COLO668 (cell line): ENCODE measurements at regions not wholly inside any gene's neighbourhood (a gene's known extent, or its start where the extent isn't known, plus 50 kb on each side); places are given as distances from the start of the nearest gene placed in this dataset.
A peak's percentile ranks its signal among the peaks of the same experiment; 100 is the strongest.
"Not testable (repeated sequence)": the region's sequence is repeated elsewhere in the genome, so short reads cannot be mapped to it uniquely, and the experiment has no call there.

Experiments
- DNase-seq: peaks from one replicate; lab custom pipeline; 2025; ENCODE audit not compliant: unreplicated experiment; lab: John Stamatoyannopoulos, UW

DNA sequence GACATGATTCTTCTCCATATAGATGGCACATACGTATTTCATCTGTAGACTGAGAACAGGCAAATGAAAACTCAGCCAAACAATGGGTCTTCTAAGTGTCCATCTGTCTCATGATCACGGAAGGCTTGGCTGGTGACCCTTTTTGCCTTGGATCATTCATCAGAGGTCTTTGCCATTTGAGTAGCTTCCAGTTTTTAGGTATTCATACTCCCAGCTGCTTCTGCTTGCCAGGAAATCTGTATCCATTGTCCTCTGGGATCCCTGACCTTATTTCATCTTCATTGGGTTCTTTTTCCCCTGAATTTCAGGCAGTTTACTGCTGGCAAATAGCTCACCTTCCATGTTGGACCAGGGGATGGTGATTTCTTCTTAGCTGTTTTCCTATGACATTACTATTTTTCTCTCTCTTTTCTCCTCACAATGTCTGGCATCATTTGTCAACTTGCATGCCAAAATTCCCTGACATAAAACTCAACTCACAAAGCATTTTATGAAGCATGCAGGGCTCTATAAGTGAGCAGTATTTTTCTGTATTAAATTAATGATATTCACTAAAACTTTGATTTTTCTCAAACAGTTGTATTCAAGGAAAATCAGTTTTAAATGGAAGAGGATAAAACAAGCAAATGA lies 241.2 kb downstream of the DNAJB9 start:
- no peak for DNase-seq

DNA sequence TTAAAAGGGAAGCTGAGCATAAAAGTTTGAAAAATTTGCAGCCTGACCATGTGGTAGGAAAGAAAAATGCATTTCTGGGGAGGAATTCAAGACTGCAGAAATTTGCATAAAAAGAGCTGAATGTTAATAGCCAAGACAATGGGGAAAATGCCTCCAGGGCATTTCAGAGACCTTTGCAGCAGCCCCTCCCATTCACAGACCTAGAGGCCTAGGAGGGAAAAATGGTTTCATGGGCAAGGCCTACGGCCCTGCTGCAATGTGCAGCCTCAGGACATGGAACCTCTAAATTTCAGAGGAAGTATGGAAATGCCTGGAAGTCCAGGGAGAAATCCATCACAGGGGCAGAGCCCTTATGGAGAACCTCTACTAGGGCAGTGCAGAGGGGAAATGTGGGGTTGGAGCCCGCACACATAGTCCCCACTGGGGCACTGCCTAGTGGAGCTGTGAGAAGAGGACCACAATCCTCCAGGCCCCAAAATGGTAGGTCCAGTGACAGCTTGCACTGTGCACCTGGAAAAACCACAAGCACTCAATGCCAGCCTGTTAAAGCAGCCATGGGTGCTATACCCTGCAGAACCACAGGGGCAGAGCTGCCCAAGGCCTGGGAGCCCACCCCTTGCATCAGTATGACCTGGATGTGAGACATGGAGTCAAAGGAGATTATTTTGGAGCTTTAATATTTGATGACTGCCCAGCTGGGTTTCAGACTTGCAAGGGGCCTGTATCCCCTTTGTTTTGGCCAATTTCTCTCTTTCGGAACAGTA lies 243.8 kb downstream of the DNAJB9 start:
- DNase-seq: no peak

DNA sequence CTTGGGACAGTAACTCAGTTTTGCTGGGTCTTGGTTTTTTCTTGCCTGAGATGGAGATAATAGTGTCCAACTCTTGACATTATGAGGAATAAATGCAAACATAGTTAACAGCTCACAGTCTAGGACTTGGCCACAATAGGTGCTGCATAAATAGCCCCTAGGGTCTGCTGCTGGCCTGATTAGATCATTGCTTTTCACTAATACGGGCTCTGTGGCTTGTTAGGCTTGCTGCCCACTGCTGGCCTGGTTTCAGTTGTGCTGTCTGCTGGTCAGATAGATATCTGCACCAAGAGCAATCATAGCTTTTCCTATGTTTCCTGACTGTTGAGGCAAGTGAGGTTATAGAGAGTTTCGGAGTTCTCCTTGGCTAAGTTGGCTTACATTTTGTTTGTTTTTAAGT lies 246.1 kb downstream of the DNAJB9 start:
- no peak for DNase-seq

GRCh38 chr7:108818742-108819141 lies 249.1 kb downstream of the DNAJB9 start:
- no peak for DNase-seq

- no peak for DNase-seq
Observed at GRCh38 chr7:108824840-108825580, 255.3 kb downstream of the DNAJB9 start.

GRCh38 chr7:108825581-108825909 lies 255.9 kb downstream of the DNAJB9 start:
- DNase-seq: no peak

- no peak for DNase-seq
Observed at GRCh38 chr7:108836256-108836655, 266.6 kb downstream of the DNAJB9 start.

GRCh38 chr7:108838198-108838597 lies 268.5 kb downstream of the DNAJB9 start:
- DNase-seq: no peak

GRCh38 chr7:108839076-108839475 lies 269.4 kb downstream of the DNAJB9 start:
- no peak for DNase-seq

DNA sequence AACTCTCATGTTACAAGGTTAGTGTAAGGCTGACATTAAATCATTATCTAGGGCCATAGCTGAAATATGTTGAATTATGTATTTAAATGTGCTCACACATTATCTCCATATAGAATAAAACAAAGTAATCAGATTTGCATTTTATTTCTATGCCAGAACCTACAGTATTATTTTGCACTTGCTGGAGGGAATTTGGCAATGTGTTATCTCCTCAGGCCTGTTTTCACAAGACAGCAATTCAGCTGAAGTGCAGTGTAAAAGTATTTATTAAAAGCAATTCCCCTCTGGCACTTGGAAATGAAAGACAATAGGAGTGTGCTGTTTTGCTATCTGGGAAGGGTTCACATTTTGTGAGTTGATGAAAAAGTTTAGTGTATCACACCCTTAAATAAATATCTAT lies 276.3 kb downstream of the DNAJB9 start:
- no peak for DNase-seq

DNA sequence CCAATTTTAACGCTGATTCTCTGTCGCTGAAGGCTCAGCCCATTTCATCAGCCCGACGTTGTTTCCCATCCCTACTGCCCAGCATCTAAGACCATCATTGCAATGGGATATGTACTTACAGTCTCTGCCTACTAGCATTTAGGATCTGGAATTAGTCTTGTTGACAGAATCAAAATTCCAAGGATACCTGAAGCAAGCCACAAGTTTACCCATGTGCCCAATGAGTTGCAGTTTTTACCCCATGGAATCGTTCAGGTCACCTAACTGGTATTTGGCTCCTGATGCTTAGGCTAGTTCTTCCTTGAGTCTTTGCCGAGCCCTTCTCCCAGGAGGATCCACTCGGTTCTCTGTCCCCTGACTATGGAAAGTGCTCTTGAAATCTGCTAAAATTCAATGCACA lies 276.8 kb downstream of the DNAJB9 start:
- DNase-seq: no peak

DNA sequence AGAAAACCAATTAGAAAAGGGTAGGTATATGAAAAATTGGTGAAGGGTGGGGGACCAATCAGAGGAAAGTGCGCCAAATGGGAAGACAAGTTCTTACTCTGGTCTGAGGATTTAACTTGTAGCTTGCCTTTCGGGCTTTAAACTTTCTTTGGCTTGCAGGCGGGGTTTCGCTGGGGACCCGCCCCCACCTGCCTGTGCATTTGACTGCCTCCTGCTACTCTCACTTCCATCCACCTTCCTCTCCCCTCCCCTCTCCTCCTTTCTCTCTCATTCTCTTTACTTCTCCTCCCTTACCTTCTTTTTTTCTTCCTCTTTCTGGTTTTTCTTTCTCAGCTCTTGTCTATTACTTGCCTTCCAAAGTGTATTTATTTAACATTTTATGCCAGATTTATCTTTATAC lies 278.8 kb downstream of the DNAJB9 start:
- DNase-seq: no peak

DNA sequence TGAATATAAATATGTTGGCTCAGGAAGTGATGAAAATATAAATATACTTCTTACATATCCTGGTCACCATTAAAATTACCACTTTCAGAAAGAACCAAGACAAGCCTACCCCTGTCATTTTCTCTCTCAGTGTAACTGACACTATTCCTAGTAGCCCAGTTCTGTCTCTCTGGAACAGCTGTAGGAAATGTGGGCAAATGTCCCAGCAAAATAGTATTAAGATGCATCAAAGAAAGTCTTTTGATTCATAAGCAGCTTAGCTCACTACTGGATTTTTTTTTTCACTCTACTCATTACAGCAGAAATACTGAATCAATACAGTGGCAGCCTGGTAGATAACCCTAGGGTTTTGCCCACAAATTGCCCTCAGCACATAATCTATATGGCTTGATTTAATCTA lies 290.9 kb downstream of the DNAJB9 start:
- DNase-seq: no peak

DNA sequence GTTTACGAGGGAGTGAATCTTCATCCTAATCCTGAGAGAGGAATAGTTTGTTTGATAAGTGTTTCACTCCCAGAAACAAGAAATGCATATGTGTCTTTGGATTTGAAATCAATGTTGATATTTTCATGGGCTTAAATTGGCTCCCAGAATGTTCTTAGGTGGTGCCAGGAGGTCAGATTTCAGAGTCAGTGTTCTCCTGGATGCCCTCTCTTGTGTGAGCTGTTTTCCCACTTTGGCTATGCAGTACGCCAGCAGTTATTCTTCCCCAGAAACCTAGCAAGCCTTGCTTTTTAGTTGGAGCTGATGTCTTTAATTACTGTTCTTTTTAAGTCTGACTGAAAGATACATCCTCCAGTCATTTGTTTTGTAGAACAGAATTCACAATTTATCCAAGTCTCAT lies 291.4 kb downstream of the DNAJB9 start:
- DNase-seq: no peak

- DNase-seq: no peak
Observed at GRCh38 chr7:108863227-108863848, 293.7 kb downstream of the DNAJB9 start.

- no peak for DNase-seq
Observed at GRCh38 chr7:108869070-108869469, 299.4 kb downstream of the DNAJB9 start.

DNA sequence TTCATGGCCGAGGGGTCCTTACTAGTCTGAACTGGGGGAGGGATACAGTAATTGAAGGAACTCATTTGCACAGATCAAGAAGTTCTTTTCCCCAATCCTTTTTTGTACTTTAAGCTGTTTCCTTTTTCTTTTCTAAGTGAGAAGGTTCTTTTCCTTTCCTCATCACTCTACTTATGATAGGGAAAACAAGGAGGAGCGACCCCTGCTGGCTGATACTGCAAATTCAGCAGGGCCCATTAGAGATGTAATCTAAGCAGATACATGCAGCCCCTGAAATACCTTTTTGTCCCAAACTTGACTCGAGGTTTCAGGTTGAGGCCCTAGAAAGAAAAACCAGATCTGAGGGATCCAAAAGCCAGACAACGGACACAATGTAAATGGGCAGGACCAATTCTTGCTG lies 305.5 kb downstream of the DNAJB9 start:
- peak; percentile 27 for DNase-seq

DNA sequence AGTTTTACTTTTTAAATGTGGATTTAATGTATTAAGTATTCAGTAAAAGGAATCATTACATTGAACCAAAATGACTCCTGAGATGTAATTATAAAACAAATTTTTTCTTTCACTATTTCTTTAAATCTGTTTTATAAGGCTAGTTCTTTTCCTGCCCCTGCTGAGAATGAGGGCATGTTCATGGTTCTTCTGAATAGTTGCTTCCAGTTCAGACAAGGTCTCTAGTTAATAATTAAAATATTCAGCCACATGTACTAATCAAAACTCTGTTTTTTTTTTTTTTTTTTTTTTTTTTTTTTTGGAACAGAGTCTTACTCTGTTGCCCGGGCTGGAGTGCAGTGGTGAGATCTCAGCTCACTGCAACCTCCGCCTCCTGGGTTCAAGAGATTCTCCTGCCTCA lies 321.2 kb downstream of the DNAJB9 start:
- no peak for DNase-seq

DNA sequence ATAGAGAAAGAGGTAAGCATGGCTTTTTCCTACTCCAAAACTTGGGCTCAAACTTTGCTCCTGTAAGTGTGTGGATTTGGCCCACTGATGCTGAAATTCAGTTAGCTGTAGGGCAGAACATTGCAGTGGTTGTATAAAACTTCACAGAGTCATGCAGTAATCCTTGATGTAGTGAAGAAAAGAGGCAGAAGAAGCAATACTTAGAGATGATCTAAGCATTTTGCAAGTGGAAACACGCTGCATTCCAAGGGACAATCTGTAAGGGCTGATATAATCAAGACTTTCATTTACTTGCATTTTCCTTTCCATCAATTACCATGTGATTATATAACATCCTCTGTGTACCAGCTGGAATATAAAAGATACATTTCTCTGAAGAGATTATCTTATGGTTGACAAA lies 338.8 kb downstream of the DNAJB9 start:
- DNase-seq: no peak

- no peak for DNase-seq
Observed at GRCh38 chr7:108911016-108911415, 341.3 kb downstream of the DNAJB9 start.

GRCh38 chr7:108920490-108920889 lies 350.8 kb downstream of the DNAJB9 start:
- no peak for DNase-seq

DNA sequence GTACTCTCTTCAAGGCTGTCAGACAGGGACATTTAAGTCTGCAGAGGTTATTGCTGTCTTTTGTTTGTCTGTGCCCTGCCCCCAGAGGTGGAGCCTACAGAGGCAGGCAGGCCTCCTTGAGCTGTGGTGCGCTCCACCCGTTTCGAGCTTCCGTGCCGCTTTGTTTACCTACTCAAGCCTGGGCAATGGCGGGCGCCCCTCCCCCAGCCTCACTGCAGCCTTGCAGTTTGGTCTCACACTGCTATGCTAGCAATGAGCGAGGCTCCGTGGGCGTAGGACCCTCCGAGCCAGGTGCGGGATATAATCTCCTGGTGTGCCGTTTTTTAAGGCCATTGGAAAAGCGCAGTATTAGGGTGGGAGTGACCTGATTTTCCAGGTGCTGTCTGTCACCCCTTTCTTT lies 373.4 kb downstream of the DNAJB9 start:
- DNase-seq: not testable (repeated sequence)
